ENCODE measurements at regions not wholly inside any gene's neighbourhood (a gene's known extent, or its start where the extent isn't known, plus 50 kb on each side); places are given as distances from the start of the nearest gene placed in this dataset.

DNA sequence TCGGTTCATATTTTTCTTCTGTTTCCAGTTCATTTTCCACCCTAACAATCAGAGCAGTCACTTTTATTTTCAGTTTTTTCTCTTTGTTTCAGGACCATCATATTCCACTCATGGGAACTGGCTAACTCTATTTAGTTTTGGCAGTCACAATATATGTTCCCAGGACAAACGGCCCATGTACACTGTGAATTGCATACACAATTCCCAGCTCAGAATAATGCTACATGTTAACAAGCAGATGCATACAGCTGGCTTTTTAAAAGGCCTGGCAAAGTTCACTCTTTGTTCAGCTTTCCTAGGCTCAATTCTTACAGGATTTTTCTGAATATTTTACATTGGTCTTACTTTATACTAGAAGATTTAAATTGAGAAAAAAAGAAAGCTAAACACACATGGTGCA, 224.9 kb downstream of the ANKRD50 start:
- no peaks in the 10 kb centered on the region for H4K20me1 ChIP-seq (ENCODE audit: insufficient read depth, low read length)
- H3K4me1 ChIP-seq (ENCODE audit: low read length) = no peaks in the 10 kb centered on the region
- no peaks in the 10 kb centered on the region for H3K27me3 ChIP-seq (replicated peaks; ENCODE audit: insufficient read depth, low read length)
- H3K4me2 ChIP-seq (ENCODE audit: low read depth, low read length) = no peak overlapping the region
- H3F3A ChIP-seq (ENCODE audit: insufficient read depth, low read length) = no peaks in the 10 kb centered on the region
- no peak overlapping the region for H3K9ac ChIP-seq (ENCODE audit: low read length)
- H3K4me3 ChIP-seq (ENCODE audit: low read length) = no peak overlapping the region
- no peaks in the 10 kb centered on the region for H3K36me3 ChIP-seq (replicated peaks; ENCODE audit: insufficient read depth, low read length)
- no peak overlapping the region for H3K27ac ChIP-seq (ENCODE audit: low read length)
- TF ChIP-seq, protein P1, sequence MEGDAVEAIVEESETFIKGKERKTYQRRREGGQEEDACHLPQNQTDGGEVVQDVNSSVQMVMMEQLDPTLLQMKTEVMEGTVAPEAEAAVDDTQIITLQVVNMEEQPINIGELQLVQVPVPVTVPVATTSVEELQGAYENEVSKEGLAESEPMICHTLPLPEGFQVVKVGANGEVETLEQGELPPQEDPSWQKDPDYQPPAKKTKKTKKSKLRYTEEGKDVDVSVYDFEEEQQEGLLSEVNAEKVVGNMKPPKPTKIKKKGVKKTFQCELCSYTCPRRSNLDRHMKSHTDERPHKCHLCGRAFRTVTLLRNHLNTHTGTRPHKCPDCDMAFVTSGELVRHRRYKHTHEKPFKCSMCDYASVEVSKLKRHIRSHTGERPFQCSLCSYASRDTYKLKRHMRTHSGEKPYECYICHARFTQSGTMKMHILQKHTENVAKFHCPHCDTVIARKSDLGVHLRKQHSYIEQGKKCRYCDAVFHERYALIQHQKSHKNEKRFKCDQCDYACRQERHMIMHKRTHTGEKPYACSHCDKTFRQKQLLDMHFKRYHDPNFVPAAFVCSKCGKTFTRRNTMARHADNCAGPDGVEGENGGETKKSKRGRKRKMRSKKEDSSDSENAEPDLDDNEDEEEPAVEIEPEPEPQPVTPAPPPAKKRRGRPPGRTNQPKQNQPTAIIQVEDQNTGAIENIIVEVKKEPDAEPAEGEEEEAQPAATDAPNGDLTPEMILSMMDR (IDR thresholded peaks at IDR 0.05; ENCODE audit: low read length) = no peak
- no peak for TF ChIP-seq EZH2 (optimal IDR thresholded peaks at IDR 0.05; ENCODE audit: low read depth, low read length)
- TF ChIP-seq EZH2phosphoT487 (IDR thresholded peaks at IDR 0.05; ENCODE audit: low read length) = no peak
- no peak for DNase-seq
- H3K9me3 ChIP-seq (replicated peaks; ENCODE audit: insufficient read depth, low read length) = no peaks in the 10 kb centered on the region
- H2AFZ ChIP-seq (ENCODE audit: low read length) = no peak overlapping the region
- H3K79me2 ChIP-seq (ENCODE audit: low read length) = no peaks in the 10 kb centered on the region
- H3K9me2 ChIP-seq (replicated peaks; ENCODE audit: insufficient read depth, low read length) = no peaks in the 10 kb centered on the region

DNA sequence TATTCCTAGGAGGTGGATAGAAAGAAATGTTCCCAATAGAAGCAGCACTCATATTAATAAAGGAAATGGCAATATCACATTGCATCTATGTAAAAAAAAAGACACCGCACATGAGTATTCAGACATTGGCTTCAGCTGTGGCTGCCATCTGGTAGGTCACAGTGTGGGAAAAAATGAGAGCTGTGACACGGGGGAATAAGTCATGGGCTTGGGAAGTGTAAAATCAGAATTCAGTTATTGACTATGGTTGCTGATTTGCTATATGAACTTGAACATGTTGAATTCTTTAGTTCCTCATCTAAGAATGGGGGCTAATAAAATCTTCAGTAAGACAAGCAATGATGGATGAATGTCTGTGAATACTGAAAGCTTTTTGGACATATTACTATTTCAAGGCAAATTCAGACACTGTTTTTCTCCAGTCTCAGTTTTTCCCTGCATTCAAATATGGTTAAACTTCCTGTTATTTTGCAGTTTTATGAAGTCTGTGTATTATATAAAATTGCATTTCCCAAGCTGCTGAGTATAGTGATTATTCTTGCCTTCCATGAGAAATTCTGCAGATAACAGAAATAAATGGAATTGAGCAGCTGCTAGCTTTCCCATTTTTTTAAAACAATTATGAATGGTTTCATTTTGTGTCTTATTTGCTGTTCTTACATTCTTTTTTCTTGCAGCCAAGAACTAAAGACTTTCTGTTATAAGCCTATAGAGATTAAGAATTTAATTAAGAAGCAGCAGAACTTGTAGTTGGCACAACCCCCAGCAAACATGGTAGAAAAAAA, 221.0 kb downstream of the ANKRD50 start:
- no peaks in the 10 kb centered on the region for H3K4me1 ChIP-seq (ENCODE audit: low read length)
- TF ChIP-seq, protein P1 (IDR thresholded peaks at IDR 0.05; ENCODE audit: low read length) = no peak
- TF ChIP-seq EZH2 (optimal IDR thresholded peaks at IDR 0.05; ENCODE audit: low read depth, low read length) (no peak), EZH2phosphoT487 (IDR thresholded peaks at IDR 0.05; ENCODE audit: low read length) (no peak)

DNA sequence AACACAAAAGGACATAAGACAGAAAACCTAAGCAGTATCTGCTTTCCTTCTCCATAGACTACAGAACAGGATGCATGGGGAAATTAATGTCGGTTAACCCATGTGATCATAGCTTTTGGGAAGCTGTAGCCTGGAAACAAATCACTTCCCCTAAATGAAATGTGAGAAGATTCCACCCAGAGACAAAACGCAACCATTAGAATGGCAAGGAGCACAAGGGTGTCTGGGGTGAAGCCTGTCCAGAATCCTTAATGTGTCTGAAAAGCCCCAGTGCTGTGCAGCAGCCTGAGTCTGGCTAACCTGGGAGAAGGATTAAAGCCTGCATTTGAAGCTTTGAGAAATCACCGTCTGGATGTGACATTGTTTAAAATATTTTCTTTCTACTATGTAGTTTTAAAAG, 213.3 kb downstream of the ANKRD50 start:
- no peak overlapping the region for H3K4me2 ChIP-seq (ENCODE audit: low read depth, low read length)
- H3K9me2 ChIP-seq (replicated peaks; ENCODE audit: insufficient read depth, low read length) = no peaks in the 10 kb centered on the region
- H3K27me3 ChIP-seq (replicated peaks; ENCODE audit: insufficient read depth, low read length) = no peaks in the 10 kb centered on the region
- H3K4me3 ChIP-seq (ENCODE audit: low read length) = no peak overlapping the region
- H2AFZ ChIP-seq (ENCODE audit: low read length) = no peak overlapping the region
- H3F3A ChIP-seq (ENCODE audit: insufficient read depth, low read length) = no peaks in the 10 kb centered on the region
- no peaks in the 10 kb centered on the region for H3K79me2 ChIP-seq (ENCODE audit: low read length)
- no peak overlapping the region for H3K27ac ChIP-seq (ENCODE audit: low read length)
- DNase-seq = no peak
- no peaks in the 10 kb centered on the region for H4K20me1 ChIP-seq (ENCODE audit: insufficient read depth, low read length)
- H3K9ac ChIP-seq (ENCODE audit: low read length) = no peak overlapping the region
- TF ChIP-seq EZH2 (optimal IDR thresholded peaks at IDR 0.05; ENCODE audit: low read depth, low read length) (no peak), EZH2phosphoT487 (IDR thresholded peaks at IDR 0.05; ENCODE audit: low read length) (no peak)
- TF ChIP-seq, protein P1 (IDR thresholded peaks at IDR 0.05; ENCODE audit: low read length) = no peak
- no peaks in the 10 kb centered on the region for H3K4me1 ChIP-seq (ENCODE audit: low read length)
- no peaks in the 10 kb centered on the region for H3K9me3 ChIP-seq (replicated peaks; ENCODE audit: insufficient read depth, low read length)
- H3K36me3 ChIP-seq (replicated peaks; ENCODE audit: insufficient read depth, low read length) = no peaks in the 10 kb centered on the region

More for the DNA sequence above, 221.0 kb downstream of the ANKRD50 start:
- no peak overlapping the region for H3K4me2 ChIP-seq (ENCODE audit: low read depth, low read length)
- H3K4me3 ChIP-seq (ENCODE audit: low read length) = no peak overlapping the region
- no peaks in the 10 kb centered on the region for H3K9me2 ChIP-seq (replicated peaks; ENCODE audit: insufficient read depth, low read length)
- no peaks in the 10 kb centered on the region for H3K36me3 ChIP-seq (replicated peaks; ENCODE audit: insufficient read depth, low read length)
- H3K9me3 ChIP-seq (replicated peaks; ENCODE audit: insufficient read depth, low read length) = no peaks in the 10 kb centered on the region
- no peak overlapping the region for H2AFZ ChIP-seq (ENCODE audit: low read length)
- no peak for DNase-seq
- no peaks in the 10 kb centered on the region for H3F3A ChIP-seq (ENCODE audit: insufficient read depth, low read length)
- no peaks in the 10 kb centered on the region for H3K27me3 ChIP-seq (replicated peaks; ENCODE audit: insufficient read depth, low read length)
- no peaks in the 10 kb centered on the region for H3K79me2 ChIP-seq (ENCODE audit: low read length)
- H4K20me1 ChIP-seq (ENCODE audit: insufficient read depth, low read length) = no peaks in the 10 kb centered on the region
- H3K9ac ChIP-seq (ENCODE audit: low read length) = no peak overlapping the region
- H3K27ac ChIP-seq (ENCODE audit: low read length) = no peak overlapping the region

Data from MM.1S (cell line).